ENCODE measurements at regions not wholly inside any gene's neighbourhood (a gene's known extent, or its start where the extent isn't known, plus 50 kb on each side); places are given as distances from the start of the nearest gene placed in this dataset.
"Not testable (repeated sequence)": the region's sequence is repeated elsewhere in the genome, so short reads cannot be mapped to it uniquely, and the experiment has no call there.

GRCh38 chr13:106087201-106087600, 448.3 kb downstream of the EFNB2 start:
- DNase-seq, result no peak

GRCh38 chr13:106083620-106084350, 451.7 kb downstream of the EFNB2 start:
- DNase-seq, result no peak

- DNase-seq, result not testable (repeated sequence)
Observed at GRCh38 chr13:106081221-106081620, 454.2 kb downstream of the EFNB2 start.

- DNase-seq, result no peak
Observed at GRCh38 chr13:106078191-106078590, 457.3 kb downstream of the EFNB2 start.

GRCh38 chr13:106077017-106077416, 458.4 kb downstream of the EFNB2 start:
- no peak for DNase-seq

GRCh38 chr13:106072014-106072413, 463.4 kb downstream of the EFNB2 start:
- DNase-seq, result no peak

GRCh38 chr13:106063591-106064313, 471.7 kb downstream of the EFNB2 start:
- DNase-seq, result no peak

- no peak for DNase-seq
Observed at GRCh38 chr13:106061781-106062180, 473.7 kb downstream of the EFNB2 start.

- no peak for DNase-seq
Observed at GRCh38 chr13:106056851-106057250, 478.6 kb downstream of the EFNB2 start.

GRCh38 chr13:106052200-106052767, 483.2 kb downstream of the EFNB2 start:
- DNase-seq, result no peak

GRCh38 chr13:106049171-106049570, 486.3 kb downstream of the EFNB2 start:
- DNase-seq, result no peak

GRCh38 chr13:106048386-106048785, 487.1 kb downstream of the EFNB2 start:
- no peak for DNase-seq

GRCh38 chr13:106047859-106048258, 487.6 kb downstream of the EFNB2 start:
- no peak for DNase-seq

- DNase-seq, result no peak
Observed at GRCh38 chr13:106042996-106043581, 492.4 kb downstream of the EFNB2 start.

- no peak for DNase-seq
Observed at GRCh38 chr13:106041445-106041844, 494.0 kb downstream of the EFNB2 start.

- DNase-seq, result no peak
Observed at GRCh38 chr13:106038752-106039151, 496.7 kb downstream of the EFNB2 start.

- no peak for DNase-seq
Observed at GRCh38 chr13:106036870-106037269, 498.6 kb downstream of the EFNB2 start.

- no peak for DNase-seq
Observed at GRCh38 chr13:106034201-106034600, 501.3 kb downstream of the EFNB2 start.

GRCh38 chr13:106033659-106034058, 501.8 kb downstream of the EFNB2 start:
- no peak for DNase-seq

GRCh38 chr13:106032441-106032840, 503.0 kb downstream of the EFNB2 start:
- DNase-seq, result no peak

- no peak for DNase-seq
Observed at GRCh38 chr13:106029676-106030290, 505.7 kb downstream of the EFNB2 start.

GRCh38 chr13:106028911-106029310, 506.6 kb downstream of the EFNB2 start:
- no peak for DNase-seq

GRCh38 chr13:106011600-106011999, 523.9 kb downstream of the EFNB2 start:
- no peak for DNase-seq
